NCI-H1436 (cell line): ENCODE measurements at regions not wholly inside any gene's neighbourhood (a gene's known extent, or its start where the extent isn't known, plus 50 kb on each side); places are given as distances from the start of the nearest gene placed in this dataset.
"Not testable (repeated sequence)": the region's sequence is repeated elsewhere in the genome, so short reads cannot be mapped to it uniquely, and the experiment has no call there.

Source experiments
- DNase-seq: peaks from one replicate; lab custom pipeline; 2025; lab: John Stamatoyannopoulos, UW

- DNase-seq, result no peak
Measured at GRCh38 chr2:35794796-35795450, 560.7 kb upstream of the CRIM1 start.

DNA sequence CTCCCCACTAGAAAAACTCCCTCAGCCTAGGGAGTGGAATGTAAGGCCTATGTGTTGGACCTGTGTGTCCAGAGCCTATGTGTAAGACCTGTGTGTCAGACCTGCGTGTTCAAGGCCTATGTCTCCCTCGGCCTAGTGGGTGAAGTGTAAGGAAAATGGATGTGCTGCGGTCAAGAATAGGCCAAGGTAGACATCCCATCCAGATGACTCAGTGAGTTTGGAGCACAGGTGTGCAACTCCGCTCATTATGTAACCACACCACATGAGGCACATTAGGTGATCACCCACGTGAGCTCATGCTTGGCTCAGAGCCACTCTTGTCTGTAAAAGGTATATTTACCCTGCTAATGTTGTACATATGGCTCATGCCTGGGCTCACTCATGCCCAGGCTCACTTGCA is 565.3 kb upstream of the CRIM1 start:
- DNase-seq, result no peak

GRCh38 chr2:35788543-35788942 is 567.0 kb upstream of the CRIM1 start:
- no peak for DNase-seq

- DNase-seq, result no peak
Measured at GRCh38 chr2:35787302-35788031, 568.1 kb upstream of the CRIM1 start.

DNA sequence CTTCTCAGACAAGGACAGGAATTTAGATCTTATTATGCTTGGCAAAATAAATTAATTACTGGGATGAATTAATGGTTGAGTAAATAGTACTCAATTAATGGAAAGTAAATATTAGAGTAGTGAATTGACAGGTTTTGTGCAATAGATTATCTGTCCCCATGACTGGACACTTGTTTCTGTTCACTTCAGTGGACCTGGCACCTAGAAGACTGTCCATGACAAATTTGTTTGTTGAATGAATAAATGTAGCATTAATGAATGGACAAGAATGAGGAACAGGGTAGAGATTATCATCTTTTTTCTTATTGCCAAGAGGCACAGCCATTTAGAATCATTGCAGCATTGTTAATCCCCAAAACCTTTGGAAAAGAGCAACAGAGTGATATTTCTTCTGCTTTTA is 570.0 kb upstream of the CRIM1 start:
- no peak for DNase-seq

DNA sequence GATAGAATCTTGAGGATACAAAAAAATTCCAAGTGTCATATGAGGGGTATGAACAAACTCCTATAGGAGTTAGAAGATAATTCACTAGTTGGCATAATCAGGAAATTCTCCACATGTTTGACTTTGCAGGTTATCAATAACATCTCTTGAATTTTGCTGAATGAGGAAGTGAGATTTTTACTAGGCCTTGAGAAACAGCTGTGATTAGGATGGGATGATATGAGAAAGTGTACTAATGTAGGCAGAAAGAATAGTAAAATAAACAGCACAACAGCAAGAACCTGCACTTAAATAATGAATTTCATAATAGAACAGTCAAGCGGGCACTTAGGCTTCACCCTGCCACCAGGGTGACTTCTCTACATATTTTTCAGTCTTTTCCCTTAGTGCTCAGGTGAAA is 570.8 kb upstream of the CRIM1 start:
- DNase-seq, result no peak

DNA sequence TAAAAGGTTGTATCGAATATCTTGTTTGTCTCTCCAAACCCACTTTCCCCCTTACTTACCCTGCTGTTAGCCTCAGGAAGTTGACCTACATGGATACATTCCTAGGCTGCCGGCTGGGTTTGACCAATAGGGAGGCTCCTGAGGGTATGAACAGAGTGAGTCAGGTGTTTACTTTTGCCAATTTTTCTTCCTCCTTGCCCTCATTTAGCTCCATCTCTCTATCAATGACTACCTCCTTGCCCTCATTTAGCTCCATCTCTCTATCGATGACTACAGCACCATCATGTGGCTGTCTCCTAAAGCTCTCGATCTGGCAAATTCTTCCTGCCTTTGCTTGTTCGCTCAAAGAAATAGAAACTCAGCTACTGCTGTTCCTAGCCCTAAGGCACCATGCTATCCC is 571.9 kb upstream of the CRIM1 start:
- no peak for DNase-seq

- no peak for DNase-seq
Measured at GRCh38 chr2:35741556-35741955, 614.0 kb upstream of the CRIM1 start.

DNA sequence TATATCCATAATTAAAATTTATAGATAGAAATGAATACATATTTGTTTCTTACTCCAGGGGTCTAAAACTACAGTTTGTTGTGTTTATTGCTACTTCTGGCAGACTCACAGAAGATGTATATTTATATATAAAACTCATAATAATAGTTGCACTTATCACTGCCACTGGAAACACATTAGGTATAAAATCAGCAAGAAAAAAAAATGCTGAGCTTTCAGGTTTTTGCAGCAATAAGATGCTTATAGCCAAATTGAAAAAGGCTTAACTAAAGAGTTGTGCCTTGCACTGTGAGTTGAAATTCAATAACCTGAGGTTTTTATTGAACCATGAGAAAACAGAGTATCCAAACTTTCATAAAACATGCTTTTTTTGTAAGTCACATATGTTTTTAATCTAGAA is 623.9 kb upstream of the CRIM1 start:
- DNase-seq, result no peak

GRCh38 chr2:35714883-35715282 is 640.7 kb upstream of the CRIM1 start:
- no peak for DNase-seq

- DNase-seq, result no peak
Measured at GRCh38 chr2:35708411-35708923, 647.1 kb upstream of the CRIM1 start.

- no peak for DNase-seq
Measured at GRCh38 chr2:35688309-35688708, 667.3 kb upstream of the CRIM1 start.

- DNase-seq, result no peak
Measured at GRCh38 chr2:35651688-35652323, 703.8 kb upstream of the CRIM1 start.

DNA sequence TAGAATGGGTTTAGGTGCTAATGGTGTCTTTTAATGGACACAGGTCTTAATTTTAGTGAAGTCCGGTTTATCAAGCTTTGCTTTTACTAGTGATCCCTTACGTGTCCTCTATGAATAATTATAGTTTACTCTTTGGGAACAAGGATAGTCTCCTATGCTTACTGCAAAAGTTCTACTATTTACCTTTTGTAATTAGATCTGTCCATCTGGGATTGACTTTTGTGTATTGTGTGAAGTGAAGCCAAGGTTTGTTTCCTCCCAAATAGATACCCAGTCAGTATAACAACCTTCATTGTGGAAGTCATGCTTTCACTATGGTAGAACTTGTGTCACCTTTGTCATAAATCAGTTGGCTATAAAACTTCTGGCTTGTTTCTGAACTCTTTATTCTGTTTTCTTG is 740.9 kb upstream of the CRIM1 start:
- no peak for DNase-seq

DNA sequence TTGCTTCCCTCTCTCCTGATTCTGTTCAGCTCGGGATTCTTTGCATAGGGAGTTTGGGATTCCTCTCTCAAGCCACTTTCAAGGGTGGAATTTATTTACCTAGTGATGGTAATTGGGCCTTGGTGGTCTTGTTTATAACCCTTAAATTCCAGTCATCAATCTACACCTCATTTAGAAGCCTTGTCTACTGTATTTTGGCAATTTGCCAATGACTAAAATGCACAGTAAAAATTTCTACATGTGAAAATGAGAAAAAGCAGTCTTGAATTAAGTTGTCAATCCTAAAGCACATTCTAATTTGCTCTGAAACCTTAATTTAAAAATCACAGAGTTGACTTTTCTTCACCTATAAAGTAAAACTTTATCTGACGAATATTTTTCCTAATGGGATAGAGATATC is 749.2 kb upstream of the CRIM1 start:
- no peak for DNase-seq

DNA sequence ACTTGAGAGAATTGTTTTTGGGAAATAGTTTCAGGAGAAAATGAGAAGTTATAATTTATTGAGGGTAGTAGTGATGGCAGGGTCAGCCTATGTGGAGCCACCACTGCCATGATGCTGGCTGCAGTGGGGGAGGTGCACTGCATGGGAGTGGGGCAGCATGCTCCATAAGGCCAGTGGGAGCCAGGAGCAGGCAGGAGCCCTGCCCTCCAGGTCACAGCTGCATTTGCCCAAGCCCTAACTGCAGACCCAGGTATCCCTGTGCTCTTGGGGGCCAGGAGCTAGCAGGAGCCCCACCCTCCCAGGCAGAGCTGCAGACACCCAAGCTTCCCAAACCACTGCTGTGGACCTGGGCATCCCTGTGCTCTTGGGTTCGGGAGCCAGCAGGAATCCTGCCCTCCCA is 757.3 kb upstream of the CRIM1 start:
- no peak for DNase-seq

DNA sequence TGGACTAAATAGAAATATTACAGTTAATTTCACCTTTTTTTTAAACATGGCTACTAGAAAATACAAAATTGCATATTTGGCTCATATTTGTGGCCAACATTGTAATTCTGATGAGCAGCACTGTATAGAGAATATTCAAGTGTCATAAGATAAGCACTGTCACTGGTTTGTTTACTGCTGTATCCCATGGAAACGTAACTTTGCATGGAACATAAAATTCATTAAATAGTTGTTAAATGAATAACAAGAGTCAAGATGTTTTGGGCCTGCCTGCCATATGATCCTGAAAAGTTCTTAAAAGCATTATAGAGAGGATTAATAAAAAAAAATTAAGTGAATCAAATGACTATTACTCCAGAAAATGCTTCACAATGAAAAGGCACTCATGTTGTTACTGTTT is 763.7 kb upstream of the CRIM1 start:
- DNase-seq, result no peak

- no peak for DNase-seq
Measured at GRCh38 chr2:35585972-35586371, 769.6 kb upstream of the CRIM1 start.

GRCh38 chr2:35582637-35583036 is 772.9 kb upstream of the CRIM1 start:
- DNase-seq, result no peak

DNA sequence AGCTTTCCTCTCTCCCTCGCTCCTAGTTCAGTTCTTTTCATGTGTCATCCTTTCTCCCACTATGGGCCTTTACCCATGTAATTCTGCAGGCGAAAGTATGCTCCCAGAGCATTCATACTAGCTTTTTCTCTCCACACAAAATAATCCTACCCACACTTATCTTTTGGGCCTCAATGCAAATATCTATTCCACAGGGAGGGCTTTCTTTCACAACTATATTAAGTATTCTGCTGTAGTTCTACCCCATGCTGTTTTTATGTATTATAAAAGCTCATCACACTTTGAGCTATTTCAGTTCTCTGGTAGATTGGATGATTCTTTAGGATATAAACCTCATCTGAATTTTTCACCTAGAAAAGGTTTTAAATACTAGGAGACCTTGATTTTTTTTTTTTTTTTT is 774.6 kb upstream of the CRIM1 start:
- DNase-seq, result no peak

GRCh38 chr2:35568574-35568973 is 787.0 kb upstream of the CRIM1 start:
- not testable (repeated sequence) for DNase-seq

- DNase-seq, result no peak
Measured at GRCh38 chr2:35562488-35562887, 793.1 kb upstream of the CRIM1 start.

GRCh38 chr2:35548171-35548570 is 807.4 kb upstream of the CRIM1 start:
- no peak for DNase-seq
